SK-N-SH (cell line): ENCODE measurements at regions not wholly inside any gene's neighbourhood (a gene's known extent, or its start where the extent isn't known, plus 50 kb on each side); places are given as distances from the start of the nearest gene placed in this dataset.
"Not testable (repeated sequence)": the region's sequence is repeated elsewhere in the genome, so short reads cannot be mapped to it uniquely, and the experiment has no call there.

ENCODE experiments used
- CTCF ChIA-PET: fragments of 300-600, 350-600 bp; formaldehyde crosslinking; extraction: SDS; loops from one replicate; lab custom pipeline; 2021; lab: Yijun Ruan, JAX
- POLR2A ChIA-PET: fragments of 350-600 bp; sonication (Branson Sonifier 250); formaldehyde crosslinking; extraction: SDS; loops from one replicate; lab custom pipeline; 2020; ENCODE audit warnings: antibody characterized with exemption, inconsistent platforms; lab: Yijun Ruan, JAX
- DNase-seq: peaks from one replicate; pipeline ENCODE4 v3.0.0; 2012
- H2AFZ ChIP-seq: fragments of 200-600 bp; sonication (generic); 2 replicates; pipeline ENCODE4 v1.8.1; 2016; ENCODE audit warnings: antibody characterized with exemption, mild to moderate bottlenecking, low read depth
- H3F3A ChIP-seq: fragments of 200-600 bp; sonication (generic); replicated peaks from 2 replicates; pipeline ENCODE3; 2016; ENCODE audit warnings: antibody characterized with exemption, mild to moderate bottlenecking; ENCODE audit not compliant: insufficient read depth
- H3K27ac ChIP-seq, 2 experiments: fragments of 200-500 bp in 1 of 2; fragments of 200-600 bp in 1 of 2; sonication (Bioruptor generic) in 1 of 2; sonication (generic), shearing (Covaris generic) in 1 of 2; 2 replicates each; pipeline versions ENCODE4 v1.5.1 to v1.6.1; 2014 to 2016; ENCODE audit warnings: low read depth in 2 of 2, inconsistent platforms in 1 of 2, low read length in 1 of 2, mild to moderate bottlenecking in 1 of 2, mixed read lengths in 1 of 2
- H3K27me3 ChIP-seq: fragments of 200-600 bp; sonication (generic), shearing (Covaris generic); 2 replicates; pipeline ENCODE4 v1.6.1; 2016; ENCODE audit warnings: mixed run types; ENCODE audit not compliant: insufficient read depth
- H3K36me3 ChIP-seq, 2 experiments: fragments of 200-500 bp in 1 of 2; fragments of 200-600 bp in 1 of 2; sonication (Bioruptor generic) in 1 of 2; sonication (generic) in 1 of 2; replicated peaks in 1 of 2; 2 replicates each; pipeline versions ENCODE3 to v1.5.1; 2014 to 2016; ENCODE audit warnings: low read length in 1 of 2, mild to moderate bottlenecking in 1 of 2; ENCODE audit not compliant: insufficient read depth in 2 of 2, control insufficient read depth in 1 of 2
- H3K4me1 ChIP-seq, 2 experiments: fragments of 200-500 bp in 1 of 2; fragments of 200-600 bp in 1 of 2; sonication (Bioruptor generic) in 1 of 2; sonication (generic), shearing (Covaris generic) in 1 of 2; 2 replicates each; pipeline versions ENCODE4 v1.5.1 to v1.6.1; 2014 to 2016; ENCODE audit warnings: low read depth in 1 of 2, low read length in 1 of 2, mixed run types in 1 of 2; ENCODE audit not compliant: insufficient read depth in 2 of 2, control insufficient read depth in 1 of 2
- H3K4me2 ChIP-seq: fragments of 200-600 bp; sonication (generic), shearing (Covaris generic); 2 replicates; pipeline ENCODE4 v1.6.1; 2017; ENCODE audit warnings: mixed run types
- H3K4me3 ChIP-seq, 2 experiments: fragments of 200-500 bp in 1 of 2; fragments of 200-600 bp in 1 of 2; sonication (Bioruptor generic) in 1 of 2; sonication (generic), shearing (Covaris generic) in 1 of 2; 2 replicates each; pipeline versions ENCODE4 v1.5.1 to v1.8.1; 2014 to 2016; ENCODE audit warnings: low read depth in 2 of 2, inconsistent platforms in 1 of 2, low read length in 1 of 2, mild to moderate bottlenecking in 1 of 2, mixed read lengths in 1 of 2, moderate library complexity in 1 of 2
- H3K79me2 ChIP-seq: fragments of 200-600 bp; sonication (generic); 2 replicates; pipeline ENCODE4 v1.8.1; 2017; ENCODE audit warnings: mild to moderate bottlenecking; ENCODE audit not compliant: insufficient read depth
- H3K9ac ChIP-seq: fragments of 200-600 bp; sonication (generic); 2 replicates; pipeline ENCODE4 v1.6.1; 2017; ENCODE audit warnings: mixed run types
- H3K9me2 ChIP-seq: fragments of 200-600 bp; sonication (generic); 2 replicates; pipeline ENCODE4 v1.6.1; 2017; ENCODE audit warnings: mixed run types
- H3K9me3 ChIP-seq: fragments of 200-600 bp; sonication (generic); 2 replicates; pipeline ENCODE4 v1.6.1; 2017; ENCODE audit warnings: mixed run types, mild to moderate bottlenecking, moderate library complexity
- H4K20me1 ChIP-seq: fragments of 200-600 bp; sonication (generic); 2 replicates; pipeline ENCODE4 v1.6.1; 2017; ENCODE audit warnings: mild to moderate bottlenecking, mixed run types; ENCODE audit not compliant: insufficient read depth
- CTCF ChIP-seq: fragments of 200-600 bp; sonication (generic); IDR thresholded peaks from 2 replicates; pipeline ENCODE4 v1.6.1; 2017; ENCODE audit warnings: antibody characterized with exemption, mild to moderate bottlenecking, moderate library complexity
- GABPA ChIP-seq: IDR thresholded peaks from 2 replicates; pipeline ENCODE4 v1.4.0; 2012; ENCODE audit warnings: low read depth, mild to moderate bottlenecking
- GATA2 ChIP-seq: sonication (generic); formaldehyde crosslinking; IDR thresholded peaks from 2 replicates; pipeline ENCODE4 v1.5.0; 2020; ENCODE audit warnings: mild to moderate bottlenecking, missing genetic modification reagents
- MEF2A ChIP-seq: IDR thresholded peaks from 2 replicates; pipeline ENCODE4 v1.4.0; 2012; ENCODE audit warnings: low read depth, borderline replicate concordance
- NFIC ChIP-seq: IDR thresholded peaks from 2 replicates; pipeline ENCODE4 v1.4.0; 2012; ENCODE audit warnings: borderline replicate concordance
- RAD21 ChIP-seq: IDR thresholded peaks from 2 replicates; pipeline ENCODE4 v1.6.1; 2012; ENCODE audit warnings: mild to moderate bottlenecking, low read length
- REST ChIP-seq: IDR thresholded peaks from 2 replicates; pipeline ENCODE4 v1.6.1; 2012; ENCODE audit warnings: mild to moderate bottlenecking, low read depth, low read length, moderate library complexity
- RXRA ChIP-seq: IDR thresholded peaks from 2 replicates; pipeline ENCODE4 v1.4.0; 2012; ENCODE audit warnings: low read depth, mild to moderate bottlenecking, borderline replicate concordance
- SMC3 ChIP-seq: IDR thresholded peaks from 2 replicates; pipeline ENCODE4 v1.6.1; 2012; ENCODE audit warnings: low read depth, low read length, improper control_type of control experiment
- TEAD4 ChIP-seq: IDR thresholded peaks from 2 replicates; pipeline ENCODE4 v1.4.0; 2012; ENCODE audit warnings: mild to moderate bottlenecking, borderline replicate concordance; ENCODE audit not compliant: insufficient read depth
- USF1 ChIP-seq: IDR thresholded peaks from 2 replicates; pipeline ENCODE4 v1.4.0; 2012; ENCODE audit warnings: low read depth, borderline replicate concordance
- WGBS: methylation state at CpG from one replicate; pipeline ENCODE4 v1.1.6; 2017; ENCODE audit warnings: low lambda C conversion rate; 5-methylcytosine and 5-hydroxymethylcytosine counted together

- not testable (repeated sequence) for DNase-seq
Measured at GRCh38 chr18:8914404-8915264, 187.9 kb upstream of the NDUFV2 start.

GRCh38 chr18:8920856-8921787 is 181.4 kb upstream of the NDUFV2 start:
- H3F3A ChIP-seq, H3K4me1 ChIP-seq, H3K27ac ChIP-seq, DNase-seq, H3K36me3 ChIP-seq, H3K9ac ChIP-seq, H2AFZ ChIP-seq, H3K27me3 ChIP-seq, POLR2A ChIA-PET, H3K4me3 ChIP-seq, H3K4me2 ChIP-seq: not testable (repeated sequence)
- WGBS = 84% methylated on average over 5 of the region's 7 CpGs
- TF ChIP-seq SMC3 = 0 out of 2 replicates have a peak, but pooled peaks have one; percentile 18
- TF ChIP-seq CTCF = peak; percentile 15; the same call in 1 of the 2 replicates
- peak; percentile 32 for TF ChIP-seq RAD21
- TF ChIP-seq, all 33 proteins: peak for 3; not testable (repeated sequence) for 30
- not testable (repeated sequence) for H3K9me3 ChIP-seq, H3K9me2 ChIP-seq, H4K20me1 ChIP-seq, H3K79me2 ChIP-seq
- CTCF ChIA-PET = interaction anchor here (0.7 to 1.4 kb wide), 2 partner anchors 25 to 123 kb away, joined by 3 read pairs; no protein-coding TSS in a partner anchor

More at GRCh38 chr18:8914404-8915264, 187.9 kb upstream of the NDUFV2 start:
- H3F3A ChIP-seq, H4K20me1 ChIP-seq, H3K9ac ChIP-seq, H3K79me2 ChIP-seq, POLR2A ChIA-PET, H3K9me3 ChIP-seq, H3K4me2 ChIP-seq, H2AFZ ChIP-seq, CTCF ChIA-PET, H3K4me3 ChIP-seq, H3K27me3 ChIP-seq, H3K36me3 ChIP-seq, H3K4me1 ChIP-seq, H3K27ac ChIP-seq, H3K9me2 ChIP-seq: not testable (repeated sequence)
- WGBS = 93% methylated on average over 4 of the region's 4 CpGs

- ChIA-PET POLR2A (no interaction called here), CTCF (no interaction called here)
- H3K27me3 ChIP-seq = no peaks in the 10 kb centered on the region
- DNase-seq = no peak
- H3K79me2 ChIP-seq = no peaks in the 10 kb centered on the region
- no peak overlapping the region for H3K9ac ChIP-seq
- no peaks in the 10 kb centered on the region for H3K36me3 ChIP-seq
- H3K9me3 ChIP-seq = no peaks in the 10 kb centered on the region
- H3K4me3 ChIP-seq = no peak overlapping the region
- 24% methylated on average over 2 of the region's 2 CpGs for WGBS
- no peak overlapping the region for H3K27ac ChIP-seq
- no peaks in the 10 kb centered on the region for H3K9me2 ChIP-seq
- no peaks in the 10 kb centered on the region for H3K4me1 ChIP-seq
- H3F3A ChIP-seq = no peaks in the 10 kb centered on the region
- H2AFZ ChIP-seq = no peak overlapping the region
- no peaks in the 10 kb centered on the region for H4K20me1 ChIP-seq
- no peak overlapping the region for H3K4me2 ChIP-seq
- TF ChIP-seq TEAD4 (no peak), GATA2 (CRISPR knock-in tag) (no peak), MEF2A (no peak), SMC3 (no peak), GABPA (no peak), NFIC (no peak), REST (no peak), USF1 (no peak), RXRA (no peak)
Measured at GRCh38 chr18:8926464-8926863, 176.0 kb upstream of the NDUFV2 start.
